ENCODE measurements at regions not wholly inside any gene's neighbourhood (a gene's known extent, or its start where the extent isn't known, plus 50 kb on each side); places are given as distances from the start of the nearest gene placed in this dataset.

DNA sequence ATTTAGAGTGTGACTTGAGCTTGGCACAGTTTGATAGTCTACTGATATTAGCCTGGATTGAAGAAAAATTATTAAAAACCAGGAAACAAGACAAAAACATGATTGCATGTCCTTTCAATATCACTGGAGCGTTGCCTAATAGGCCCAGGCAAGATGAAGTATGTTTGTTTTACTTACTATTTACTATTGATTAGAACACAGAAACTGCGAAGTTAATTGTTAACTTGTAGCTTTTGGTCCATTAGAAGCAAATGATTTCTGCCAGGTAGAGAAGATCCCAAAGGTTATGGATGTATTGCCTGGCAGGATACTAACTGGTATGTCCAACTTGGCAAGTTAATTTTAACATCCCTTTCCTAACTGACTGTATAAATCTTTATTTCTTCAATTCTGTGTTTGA is 268.9 kb downstream of the ETNK1 start:
- H3K36me3 Mint-ChIP-seq, result no peaks in the 10 kb centered on the region
- no peaks in the 10 kb centered on the region for H3K4me1 Mint-ChIP-seq
- no peak for DNase-seq
- WGBS (ENCODE audit: insufficient coverage), result 57% methylated on average over 1 of the region's 2 CpGs
- no peak overlapping the region for H3K27ac ChIP-seq (ENCODE audit: low read length)
- H3K9me3 ChIP-seq (ENCODE audit: control insufficient read depth, insufficient read depth, low read length), result no peaks in the 10 kb centered on the region
- H3K4me1 ChIP-seq (ENCODE audit: control insufficient read depth, insufficient read depth, low read length), result no peaks in the 10 kb centered on the region
- peaks cover 0 to 3% of the 10 kb centered on the region in 2 donors for H3K9me3 Mint-ChIP-seq
- no peaks in the 10 kb centered on the region for H3K36me3 ChIP-seq (ENCODE audit: control insufficient read depth, insufficient read depth, low read length)
- TF ChIP-seq CTCF (IDR thresholded peaks at IDR 0.05), result no peak
- H3K27ac Mint-ChIP-seq, result no peak overlapping the region
- ATAC-seq, result no peak
- no peak overlapping the region for H3K4me3 Mint-ChIP-seq
- H3K27me3 Mint-ChIP-seq (ENCODE audit: low read depth in 2 of 2), result no peaks in the 10 kb centered on the region
- intact Hi-C loops (cut with micrococcal nuclease), result no loop called here
- H3K27me3 ChIP-seq (ENCODE audit: control insufficient read depth, insufficient read depth, low read length), result no peaks in the 10 kb centered on the region
- H3K4me3 ChIP-seq (ENCODE audit: low read length), result no peak overlapping the region

DNA sequence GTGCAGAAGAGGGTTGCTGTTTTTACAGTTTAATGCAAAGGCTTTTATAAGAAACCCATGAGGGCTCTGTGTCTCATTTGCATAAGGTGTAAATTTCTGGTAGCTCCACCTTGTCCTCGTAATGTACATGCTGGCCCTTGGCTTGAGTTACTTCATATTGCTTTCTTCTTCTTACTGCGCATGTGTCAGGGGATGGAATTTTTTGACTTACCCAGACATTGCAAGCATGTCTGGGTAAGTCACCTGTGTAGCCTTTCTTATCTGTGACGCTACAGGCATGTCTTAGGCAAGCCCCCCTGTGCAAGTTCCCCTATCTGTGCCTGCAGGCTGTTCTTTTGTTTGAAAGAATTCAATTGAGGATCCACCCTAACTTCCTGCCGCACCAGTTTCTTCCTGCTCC is 274.2 kb downstream of the ETNK1 start:
- no peaks in the 10 kb centered on the region for H3K36me3 ChIP-seq (ENCODE audit: control insufficient read depth, insufficient read depth, low read length)
- no peak for TF ChIP-seq CTCF (IDR thresholded peaks at IDR 0.05)
- H3K9me3 ChIP-seq (ENCODE audit: control insufficient read depth, insufficient read depth, low read length), result no peaks in the 10 kb centered on the region
- H3K27ac ChIP-seq (ENCODE audit: low read length), result no peak overlapping the region
- Mint-ChIP-seq H3K36me3 (no peaks in the 10 kb centered on the region), H3K4me3 (no peak overlapping the region), H3K27ac (no peak overlapping the region), H3K4me1 (no peaks in the 10 kb centered on the region), H3K27me3 (ENCODE audit: low read depth in 2 of 2) (no peaks in the 10 kb centered on the region), H3K9me3 (peaks cover 3 to 4% of the 10 kb centered on the region in 2 donors)
- H3K4me3 ChIP-seq (ENCODE audit: low read length), result no peak overlapping the region
- ATAC-seq (no peak), DNase-seq (no peak)
- 83% methylated on average over 3 of the region's 4 CpGs for WGBS (ENCODE audit: insufficient coverage)
- intact Hi-C loops (cut with micrococcal nuclease), result no loop called here
- no peaks in the 10 kb centered on the region for H3K27me3 ChIP-seq (ENCODE audit: control insufficient read depth, insufficient read depth, low read length)
- no peaks in the 10 kb centered on the region for H3K4me1 ChIP-seq (ENCODE audit: control insufficient read depth, insufficient read depth, low read length)

- intact Hi-C loops (cut with micrococcal nuclease), result no loop called here
- no peaks in the 10 kb centered on the region for H3K27me3 ChIP-seq (ENCODE audit: control insufficient read depth, insufficient read depth, low read length)
- no peak overlapping the region for H3K27ac Mint-ChIP-seq
- no peak for TF ChIP-seq CTCF (IDR thresholded peaks at IDR 0.05)
- DNase-seq (no peak), ATAC-seq (no peak)
- no peaks in the 10 kb centered on the region for H3K4me1 Mint-ChIP-seq
- H3K4me3 Mint-ChIP-seq, result no peak overlapping the region
- H3K36me3 ChIP-seq (ENCODE audit: control insufficient read depth, insufficient read depth, low read length), result no peaks in the 10 kb centered on the region
- peaks cover 3 to 6% of the 10 kb centered on the region in 2 donors for H3K9me3 Mint-ChIP-seq
- no peaks in the 10 kb centered on the region for H3K4me1 ChIP-seq (ENCODE audit: control insufficient read depth, insufficient read depth, low read length)
- no peaks in the 10 kb centered on the region for H3K27me3 Mint-ChIP-seq (ENCODE audit: low read depth in 2 of 2)
- H3K36me3 Mint-ChIP-seq, result no peaks in the 10 kb centered on the region
- H3K4me3 ChIP-seq (ENCODE audit: low read length), result no peak overlapping the region
- H3K9me3 ChIP-seq (ENCODE audit: control insufficient read depth, insufficient read depth, low read length), result no peaks in the 10 kb centered on the region
- no peak overlapping the region for H3K27ac ChIP-seq (ENCODE audit: low read length)
Observed at GRCh38 chr12:22900401-22900800, 275.4 kb downstream of the ETNK1 start.

- Mint-ChIP-seq H3K27me3 (ENCODE audit: low read depth in 2 of 2) (no peaks in the 10 kb centered on the region), H3K4me1 (no peaks in the 10 kb centered on the region), H3K27ac (no peak overlapping the region), H3K36me3 (no peaks in the 10 kb centered on the region), H3K9me3 (peaks cover 3 to 6% of the 10 kb centered on the region in 2 donors), H3K4me3 (no peak overlapping the region)
- DNase-seq (no peak), ATAC-seq (no peak)
- intact Hi-C loops (cut with micrococcal nuclease), result no loop called here
- H3K27me3 ChIP-seq (ENCODE audit: control insufficient read depth, insufficient read depth, low read length), result no peaks in the 10 kb centered on the region
- no peaks in the 10 kb centered on the region for H3K4me1 ChIP-seq (ENCODE audit: control insufficient read depth, insufficient read depth, low read length)
- H3K27ac ChIP-seq (ENCODE audit: low read length), result no peak overlapping the region
- TF ChIP-seq CTCF (IDR thresholded peaks at IDR 0.05), result no peak
- 75% methylated on average over 1 of the region's 1 CpG for WGBS (ENCODE audit: insufficient coverage)
- no peak overlapping the region for H3K4me3 ChIP-seq (ENCODE audit: low read length)
- no peaks in the 10 kb centered on the region for H3K9me3 ChIP-seq (ENCODE audit: control insufficient read depth, insufficient read depth, low read length)
- no peaks in the 10 kb centered on the region for H3K36me3 ChIP-seq (ENCODE audit: control insufficient read depth, insufficient read depth, low read length)
Observed at GRCh38 chr12:22904485-22904884, 279.5 kb downstream of the ETNK1 start.
